MV-4-11 (cell line): ENCODE measurements at regions not wholly inside any gene's neighbourhood (a gene's known extent, or its start where the extent isn't known, plus 50 kb on each side); places are given as distances from the start of the nearest gene placed in this dataset.

Source experiments
- DNase-seq: peaks from one replicate; lab custom pipeline; 2025; lab: John Stamatoyannopoulos, UW

DNA sequence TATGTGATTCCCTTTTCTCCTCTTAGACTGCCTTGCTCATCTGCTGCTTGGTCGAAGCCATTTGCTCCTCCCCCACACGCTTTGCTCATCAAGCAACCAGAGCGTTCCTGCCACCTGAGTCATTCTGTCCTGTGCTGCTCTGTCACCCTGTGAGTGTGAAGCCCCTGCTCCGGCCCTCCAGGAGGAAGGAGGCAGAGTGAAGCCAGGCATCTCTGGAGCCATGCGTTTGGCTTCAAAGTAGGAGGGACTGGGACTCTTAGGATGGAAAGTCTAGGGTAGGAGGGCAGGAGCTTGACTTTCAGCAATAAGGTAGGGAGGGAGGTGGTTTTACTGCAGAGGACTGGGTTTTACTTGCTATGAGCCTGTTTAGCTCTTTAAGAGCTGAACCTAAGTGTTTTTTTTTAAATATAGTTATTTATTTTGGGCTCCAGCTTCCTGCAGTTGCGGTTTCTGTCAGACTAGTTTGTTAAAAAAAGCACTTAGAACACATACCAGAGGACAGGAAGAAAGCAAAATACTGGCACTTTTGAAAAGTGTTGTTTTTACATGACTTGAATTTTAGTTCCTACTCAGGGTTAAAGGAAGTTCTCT lies 63.6 kb downstream of the SPINK2 start:
- peak; percentile 78 for DNase-seq

DNA sequence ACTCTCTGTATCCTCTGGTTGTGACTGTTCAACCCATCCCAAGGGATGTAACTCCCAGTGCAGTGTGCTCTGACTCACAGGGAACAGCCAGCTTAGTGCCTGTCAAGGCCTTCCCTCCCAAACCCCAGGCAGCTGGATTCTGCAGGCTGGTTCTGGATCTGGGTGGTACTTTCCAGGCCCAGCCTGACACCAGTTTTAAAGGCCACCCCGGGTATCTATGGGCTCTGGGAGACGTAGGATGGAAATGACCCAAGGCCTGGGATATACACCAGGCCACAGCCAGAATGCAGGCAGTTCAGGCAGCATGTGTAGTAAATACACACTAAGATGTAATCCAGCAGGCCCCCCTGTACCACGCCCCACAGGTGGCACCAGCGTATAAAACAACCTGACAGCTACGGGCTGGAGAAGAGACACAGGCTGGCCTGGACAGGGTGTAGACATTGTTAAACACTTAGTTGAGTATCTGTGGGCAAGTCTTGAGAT lies 64.2 kb downstream of the SPINK2 start:
- no peak for DNase-seq

DNA sequence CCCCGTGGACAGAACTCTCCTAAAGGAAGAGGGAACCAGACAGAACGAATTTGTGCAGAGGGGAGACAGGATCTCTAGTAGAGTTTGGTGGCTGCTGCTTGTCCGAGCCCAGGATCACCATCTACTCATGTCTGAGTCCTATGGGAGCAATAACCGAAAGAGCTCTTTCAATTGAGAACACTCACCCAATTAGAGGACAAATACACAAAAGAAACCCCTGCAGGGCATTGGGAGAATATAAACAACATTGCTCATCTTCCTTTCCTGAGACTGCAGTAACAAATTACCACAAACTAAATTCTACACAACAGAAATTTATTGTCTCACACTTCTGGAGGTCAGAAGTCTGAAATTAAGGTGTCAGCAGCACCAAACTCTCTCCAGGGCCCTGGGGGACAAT lies 65.6 kb downstream of the SPINK2 start:
- no peak for DNase-seq

DNA sequence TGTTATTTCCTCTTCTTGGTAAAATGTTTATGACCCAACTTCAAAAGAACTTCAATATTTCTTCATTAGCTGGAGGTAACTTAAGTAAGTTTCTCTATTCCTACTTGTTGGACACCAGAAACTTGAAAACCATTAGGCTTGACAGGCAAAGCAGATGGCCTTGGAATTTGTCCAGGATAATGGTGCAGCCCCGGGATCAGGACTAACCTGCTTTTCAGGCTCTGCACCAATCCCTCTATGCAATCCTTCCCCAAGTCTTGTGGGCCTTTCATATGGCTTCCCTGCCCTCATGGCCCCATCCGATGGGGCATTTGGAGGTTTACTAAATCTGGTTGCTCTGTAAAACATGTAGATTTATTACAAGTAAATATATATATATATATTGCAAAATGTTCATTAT lies 68.5 kb downstream of the SPINK2 start:
- no peak for DNase-seq

DNA sequence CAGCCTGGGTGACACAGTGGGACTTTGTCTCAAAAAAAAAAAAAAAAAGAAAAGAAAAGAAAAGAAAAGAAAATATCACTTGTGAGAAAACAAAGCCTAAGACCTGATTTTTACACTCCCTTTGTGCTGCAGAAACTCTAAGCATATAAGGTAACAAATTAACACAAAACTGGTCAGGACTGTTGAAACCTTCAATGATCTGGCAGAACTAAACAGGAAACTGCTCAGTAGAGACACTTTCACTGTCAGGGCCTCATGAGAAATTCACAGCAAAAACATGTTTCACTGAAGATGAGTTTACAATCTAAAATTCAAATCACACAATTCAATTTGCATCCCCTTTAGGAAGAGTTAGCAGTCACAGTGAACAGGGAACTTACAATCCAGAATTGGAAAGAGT lies 69.1 kb upstream of the HOPX start:
- DNase-seq: no peak

DNA sequence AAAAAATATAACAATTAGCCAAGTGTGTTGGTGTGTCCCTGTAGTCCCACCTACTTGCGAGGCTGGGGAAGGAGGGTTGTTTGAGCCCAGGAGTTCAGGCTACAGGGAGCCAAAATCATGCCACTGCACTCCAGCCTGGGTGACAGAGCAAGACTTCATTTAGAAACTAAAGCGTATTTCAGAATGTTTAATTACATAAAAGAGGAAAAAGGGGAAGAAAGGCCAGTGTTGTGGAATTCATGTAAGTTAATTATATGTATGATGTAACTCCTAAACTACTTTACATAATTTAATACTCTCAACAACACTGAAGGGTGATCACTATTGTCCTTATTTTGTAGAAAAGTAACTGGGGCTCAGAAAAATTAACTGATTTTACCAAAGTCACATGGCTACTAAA lies 67.2 kb upstream of the HOPX start:
- DNase-seq: peak; percentile 37

DNA sequence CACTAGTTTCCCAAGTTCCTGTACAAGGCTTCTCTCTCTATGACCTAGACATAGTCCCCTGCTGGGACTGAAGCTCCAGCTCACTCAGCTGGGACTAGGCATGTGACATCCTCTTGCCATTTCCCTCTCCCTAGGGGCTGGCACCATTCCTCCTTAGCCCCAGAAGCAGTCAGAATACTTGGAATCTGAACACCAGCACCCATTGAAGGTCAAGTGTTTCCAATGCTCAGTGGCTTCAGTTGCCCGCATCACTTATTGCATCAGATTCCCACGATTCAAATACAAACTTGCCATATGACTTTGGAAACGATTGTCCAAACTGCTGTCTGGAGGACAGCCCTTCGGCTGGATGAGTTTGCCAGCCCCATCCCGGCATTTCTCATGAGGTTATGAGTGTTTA lies 65.5 kb upstream of the HOPX start:
- no peak for DNase-seq

DNA sequence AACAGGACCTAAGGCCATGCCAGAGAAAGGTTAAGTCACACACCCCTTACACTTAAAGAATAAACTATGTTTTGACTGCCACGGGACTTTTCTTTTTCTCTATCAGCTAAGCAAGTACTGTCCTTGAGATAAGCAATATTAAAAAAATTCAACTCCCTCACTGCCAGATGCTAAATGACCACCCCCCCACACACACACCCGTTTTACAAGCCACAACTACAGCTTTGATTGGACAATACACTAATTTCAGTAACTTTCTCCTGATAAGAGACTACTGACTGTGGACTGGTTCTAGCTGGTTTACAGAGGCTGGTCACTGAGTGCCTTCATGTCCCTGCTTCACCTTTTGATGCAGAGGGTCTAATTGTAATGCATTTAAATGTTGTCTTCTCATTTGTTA lies 63.9 kb upstream of the HOPX start:
- no peak for DNase-seq

DNA sequence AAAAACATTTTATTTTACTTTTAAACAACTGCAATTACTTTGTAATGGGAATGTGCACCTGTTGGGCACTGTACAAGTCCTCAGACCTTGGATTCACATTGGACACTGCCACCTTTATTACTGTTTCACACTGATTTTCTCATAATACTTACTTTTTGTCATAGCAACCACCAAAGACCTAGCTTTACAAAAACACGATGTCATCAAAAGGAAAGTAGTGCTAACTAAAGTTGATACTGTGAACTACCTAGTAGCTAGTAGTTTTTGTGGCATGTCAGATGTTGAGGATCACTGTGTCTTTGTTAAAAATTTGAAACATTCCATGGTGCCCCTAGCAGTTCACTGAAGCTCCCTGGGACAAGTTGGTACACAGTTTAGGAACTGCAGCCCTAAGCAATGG lies 62.9 kb upstream of the HOPX start:
- DNase-seq: no peak

DNA sequence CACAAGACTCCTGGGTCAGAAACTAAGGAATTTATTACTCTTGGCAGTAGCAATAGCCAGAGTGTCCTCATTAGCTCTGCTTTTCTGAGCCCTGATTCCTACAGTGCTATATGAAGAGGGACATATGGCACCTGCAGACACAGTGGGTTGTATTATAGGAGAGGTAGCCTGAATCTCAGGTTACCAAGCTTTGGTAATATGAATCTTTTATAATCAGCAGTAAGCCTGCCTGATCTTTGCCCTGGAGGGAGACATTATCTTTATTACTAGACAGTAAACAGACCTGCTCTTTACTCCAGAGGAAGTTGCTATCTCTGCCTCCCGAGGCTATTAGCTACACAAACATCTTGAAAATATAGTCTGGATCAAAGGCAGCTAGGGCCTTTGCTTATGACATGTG lies 62.5 kb upstream of the HOPX start:
- DNase-seq: no peak

DNA sequence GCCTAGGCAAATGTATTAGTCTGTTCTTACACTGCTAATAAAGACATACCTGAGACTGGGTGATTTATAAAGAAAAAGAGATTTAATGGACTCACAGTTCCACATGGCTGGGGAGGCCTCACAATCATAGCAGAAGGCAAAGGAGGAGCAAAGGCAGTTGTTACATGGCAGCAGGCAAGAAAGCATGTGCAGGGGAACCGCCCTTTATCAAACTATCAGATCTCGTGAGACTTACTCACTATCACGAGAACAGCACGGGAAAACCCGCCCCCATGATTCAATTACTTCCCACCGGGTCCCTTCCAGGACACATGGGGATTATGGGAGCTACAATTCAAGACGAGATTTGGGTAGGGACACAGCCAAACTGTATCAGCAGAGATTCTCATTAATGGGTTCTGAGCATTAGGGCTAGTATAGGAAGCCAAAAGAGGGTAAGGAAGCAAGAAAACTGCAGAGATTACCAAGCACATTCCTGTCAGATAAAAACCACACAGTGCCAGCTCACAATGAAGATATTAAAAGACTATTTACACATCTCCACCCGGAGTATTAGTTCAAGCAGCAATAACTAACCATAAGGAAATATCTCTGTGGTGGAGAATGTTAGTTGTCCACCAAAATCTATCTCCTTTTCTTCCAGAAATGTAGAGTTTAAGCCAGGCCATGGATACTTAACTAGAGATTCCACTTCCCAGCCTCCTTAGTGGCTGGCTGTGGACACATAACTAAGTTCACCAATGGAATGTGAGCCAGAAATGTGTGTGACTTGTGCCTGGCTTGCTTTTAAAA lies 61.2 kb upstream of the HOPX start:
- no peak for DNase-seq

DNA sequence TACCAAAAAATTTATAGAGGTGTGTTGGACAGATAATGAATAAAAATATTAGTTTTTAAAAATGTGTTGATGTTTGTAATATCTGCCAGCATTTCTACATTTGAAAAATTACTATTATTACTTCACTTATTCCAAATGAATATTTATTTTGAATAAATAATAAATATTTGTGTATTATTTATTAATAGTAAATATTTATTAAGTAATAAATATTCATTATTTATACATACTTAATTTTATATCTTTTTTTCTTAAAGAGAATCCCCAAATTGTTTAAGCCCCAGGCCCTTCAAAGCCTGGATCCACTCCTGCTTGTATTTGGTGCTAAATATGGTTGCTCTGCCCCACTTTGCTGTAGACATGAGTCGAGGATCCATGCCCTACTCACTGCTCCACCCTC lies 60.5 kb upstream of the HOPX start:
- no peak for DNase-seq

DNA sequence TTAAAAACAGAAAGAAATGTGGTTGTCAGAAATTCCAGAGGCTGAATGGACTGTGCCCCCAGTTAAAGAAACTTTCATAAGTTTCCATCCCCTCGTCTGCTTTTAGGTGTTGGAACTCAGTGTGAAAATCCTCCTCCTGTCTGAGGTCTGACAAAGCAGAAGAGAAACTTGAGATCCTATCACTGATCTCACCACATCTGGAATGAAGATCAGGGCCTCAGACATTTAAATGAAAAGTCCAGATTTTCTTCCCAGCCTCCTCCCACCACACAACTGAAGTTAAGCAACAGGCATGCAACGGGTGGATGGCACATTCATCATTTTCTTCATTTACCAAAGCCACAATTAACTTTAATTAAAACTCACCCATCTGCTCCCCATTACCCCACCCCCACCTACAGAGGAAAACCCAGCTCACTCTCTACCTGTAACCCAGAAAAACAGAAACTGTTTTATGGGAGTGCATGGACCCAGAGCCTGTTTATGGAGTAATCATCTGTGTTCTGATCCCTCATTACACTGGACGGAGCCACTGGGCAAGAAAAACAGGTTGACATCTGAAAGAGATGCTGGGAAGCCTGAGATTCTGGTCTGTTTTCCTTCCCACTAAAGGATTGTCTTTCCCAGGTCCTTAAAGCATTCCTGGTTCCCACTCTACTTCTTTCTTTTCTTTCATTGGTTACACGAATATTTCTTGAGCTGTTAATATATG lies 58.1 kb upstream of the HOPX start:
- DNase-seq: peak; percentile 68

DNA sequence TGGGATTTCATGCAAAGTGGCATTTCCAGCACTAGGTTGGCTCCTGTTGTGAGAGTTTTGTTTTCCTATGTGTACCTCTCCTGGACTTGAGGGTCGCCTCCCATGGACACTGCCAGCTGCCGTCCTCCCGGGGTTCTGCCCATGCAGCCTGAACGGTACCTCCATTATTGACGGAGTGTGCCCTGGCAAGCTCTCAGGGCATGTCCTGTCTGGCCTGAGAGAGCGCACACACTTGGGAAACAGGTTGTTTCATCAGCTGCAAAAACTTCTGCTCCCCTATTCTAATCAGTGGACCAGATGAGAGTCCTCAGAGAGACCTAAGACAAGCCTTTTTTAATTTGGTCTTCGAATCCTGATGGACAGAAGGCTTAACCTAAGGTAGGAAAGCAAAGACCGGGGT lies 56.6 kb upstream of the HOPX start:
- DNase-seq: no peak

DNA sequence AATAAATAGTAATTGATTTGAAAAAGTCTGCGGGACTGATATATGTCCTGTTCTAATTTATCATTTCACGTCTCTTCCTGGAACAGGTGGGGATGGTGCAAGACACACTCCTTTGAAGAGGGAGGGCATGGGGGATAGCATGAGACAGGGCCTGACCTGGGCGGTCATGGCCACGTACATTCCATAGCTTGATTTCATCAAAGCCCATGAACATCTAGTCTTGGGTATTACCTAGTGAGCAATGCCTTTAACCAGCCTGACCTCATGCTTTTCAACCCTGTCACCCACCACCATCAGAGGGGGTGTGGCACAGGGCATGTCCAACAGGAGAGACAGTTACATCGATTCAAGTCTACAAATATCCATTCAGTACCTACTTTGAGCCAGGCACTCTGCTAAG lies 52.3 kb upstream of the HOPX start:
- no peak for DNase-seq

DNA sequence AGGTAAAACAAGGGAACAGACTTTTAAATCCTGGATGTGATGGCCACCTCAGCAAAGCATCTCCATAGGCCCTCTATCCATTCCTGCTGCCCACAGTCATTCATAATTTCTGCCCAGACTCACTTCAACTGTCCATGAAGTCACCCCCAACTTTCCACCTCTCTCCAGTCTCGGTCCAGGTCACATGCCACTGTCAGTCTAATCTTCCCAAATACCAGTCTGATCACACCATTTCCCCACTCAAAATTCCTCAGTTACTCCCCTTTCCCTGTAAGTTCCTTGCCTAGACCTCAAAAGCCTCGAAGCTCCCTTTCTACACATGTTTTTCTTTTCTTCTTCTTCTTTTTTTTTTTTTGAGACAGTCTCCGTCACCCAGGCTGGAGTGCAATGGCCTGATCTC lies 51.2 kb upstream of the HOPX start:
- DNase-seq: no peak

DNA sequence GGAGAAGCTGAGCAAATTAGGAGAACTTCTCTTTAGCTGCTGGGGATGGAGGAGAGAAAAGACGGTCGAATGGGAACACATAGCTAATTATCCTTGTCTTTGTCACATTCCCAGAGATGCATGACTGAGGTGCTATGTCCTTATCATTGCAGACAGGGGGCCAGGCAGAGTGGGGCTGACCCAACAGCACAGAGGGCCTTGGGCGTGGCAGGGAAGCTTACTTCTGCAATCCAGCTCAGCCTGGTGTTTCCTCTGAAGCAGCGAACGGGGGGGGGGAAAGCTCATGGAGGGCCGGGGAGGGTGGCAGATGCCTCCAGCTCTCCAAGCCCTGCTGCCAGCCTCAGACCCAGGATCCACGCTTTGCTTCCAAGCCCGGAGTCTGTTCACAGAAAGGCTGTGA lies 50.8 kb upstream of the HOPX start:
- DNase-seq: peak; percentile 24
